LNCAP (cell line): ENCODE measurements at regions not wholly inside any gene's neighbourhood (a gene's known extent, or its start where the extent isn't known, plus 50 kb on each side); places are given as distances from the start of the nearest gene placed in this dataset.
A peak's percentile ranks its signal among the peaks of the same experiment; 100 is the strongest.

Experiments
- CTCF ChIP-seq: fragments of 450-650 bp; IDR thresholded peaks from 2 replicates; pipeline ENCODE4 v1.5.1; 2017; ENCODE audit warnings: mild to moderate bottlenecking

GRCh38 chr10:90125456-90126255, 424.3 kb downstream of the KIF20B start:
- no peak for TF ChIP-seq CTCF

GRCh38 chr10:90126256-90126595, 424.8 kb downstream of the KIF20B start:
- no peak for TF ChIP-seq CTCF

DNA sequence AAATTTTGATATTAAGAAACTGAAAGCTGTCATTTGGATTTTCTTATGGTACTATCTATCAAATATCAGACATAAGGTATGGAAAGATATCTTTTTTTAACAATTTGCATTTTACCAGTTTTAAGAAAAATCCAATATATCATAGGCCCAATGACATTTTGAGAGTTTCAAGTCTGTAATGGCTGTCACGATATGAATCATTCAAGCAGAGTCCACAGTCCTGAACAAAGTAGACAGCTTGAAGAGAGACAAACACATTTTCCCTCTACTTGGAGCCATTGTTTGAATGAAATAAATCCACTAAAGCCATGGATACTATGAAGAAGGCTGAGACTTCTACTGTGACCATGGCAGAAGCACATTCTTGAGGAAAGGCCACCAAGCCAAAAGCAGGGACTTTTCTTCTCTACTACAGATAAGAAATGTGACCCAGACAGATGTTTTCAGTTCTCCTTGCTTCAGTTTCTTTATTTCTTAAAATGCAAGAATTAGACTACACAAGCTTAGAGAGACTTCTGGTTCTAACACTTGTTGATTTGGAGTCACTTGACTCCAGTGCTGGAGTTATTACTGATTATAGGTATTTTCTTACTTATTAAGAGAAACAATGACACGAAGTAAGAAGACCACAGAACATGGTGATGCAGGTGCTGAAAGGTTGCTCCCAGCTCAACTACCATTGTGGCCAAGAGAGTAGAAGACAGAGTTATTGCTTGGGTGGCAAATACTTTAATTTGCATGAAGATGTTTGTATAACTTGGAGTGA, 429.1 kb downstream of the KIF20B start:
- TF ChIP-seq CTCF, result no peak

GRCh38 chr10:90133606-90134005, 432.2 kb downstream of the KIF20B start:
- no peak for TF ChIP-seq CTCF

DNA sequence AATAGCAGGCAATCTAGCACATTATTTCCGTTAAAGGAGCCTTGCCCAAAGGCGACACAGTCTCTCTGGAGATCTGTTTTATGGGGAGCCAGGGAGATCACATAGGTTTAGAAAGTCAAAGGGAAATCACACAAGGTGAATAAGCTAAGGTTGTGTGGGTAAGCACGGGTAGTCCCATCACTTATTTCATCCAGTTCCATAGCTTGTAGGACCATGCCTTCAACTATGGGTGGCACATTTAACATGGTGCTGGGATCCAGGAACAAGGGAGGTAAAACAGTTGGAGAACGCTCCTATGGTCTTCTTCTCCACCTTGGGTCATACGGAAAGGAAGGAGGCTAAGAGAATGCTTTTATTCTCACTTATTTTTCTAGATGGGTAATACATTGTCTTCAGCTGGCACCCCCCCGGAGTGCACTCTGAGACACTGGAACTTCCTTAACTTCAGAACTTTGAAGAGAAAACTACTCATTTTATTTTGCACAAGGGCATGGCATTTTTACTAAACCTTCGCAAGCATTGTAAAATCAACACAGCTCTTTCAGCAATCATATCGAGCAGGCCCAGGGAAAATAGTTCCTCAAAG, 435.4 kb downstream of the KIF20B start:
- TF ChIP-seq CTCF, result no peak

DNA sequence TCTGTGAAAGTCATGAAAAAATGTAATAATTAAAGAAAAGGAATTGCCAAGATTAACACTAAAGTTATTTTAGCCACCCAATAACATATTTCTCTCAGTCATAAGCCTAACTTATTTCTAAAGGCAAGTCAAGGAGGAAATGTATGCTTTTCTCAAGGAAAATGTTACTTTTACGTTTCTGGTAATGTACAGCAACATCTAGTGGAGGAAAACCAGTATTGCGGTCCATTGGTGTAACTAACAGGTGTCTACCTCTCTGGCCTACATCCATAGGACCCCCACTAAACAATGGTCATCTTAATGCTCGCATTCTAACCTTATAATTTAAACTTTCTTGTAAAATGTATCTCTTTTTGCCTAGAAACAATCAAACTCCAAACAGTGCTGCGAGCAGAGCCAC, 437.5 kb downstream of the KIF20B start:
- TF ChIP-seq CTCF, result peak; percentile 53

DNA sequence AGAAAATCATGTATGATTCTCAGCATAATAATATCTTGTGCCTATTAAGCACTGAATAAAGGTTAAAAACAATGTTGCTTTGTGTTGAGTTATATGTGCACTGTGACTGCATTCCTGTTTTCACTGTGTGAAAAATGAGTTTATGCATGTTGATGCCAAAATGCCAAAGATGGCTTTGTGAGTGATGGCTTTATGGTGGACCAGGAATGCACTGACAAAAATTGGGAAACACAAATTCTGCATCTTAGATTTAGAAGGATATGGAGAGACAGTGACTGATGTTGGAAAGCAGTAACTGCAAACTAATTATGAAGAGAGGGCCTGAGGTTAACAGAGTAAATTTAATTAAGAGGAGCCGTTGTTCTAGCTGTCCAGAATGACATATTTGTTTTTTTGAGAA, 440.4 kb downstream of the KIF20B start:
- no peak for TF ChIP-seq CTCF
